SU-DHL-6 (cell line): ENCODE measurements at regions not wholly inside any gene's neighbourhood (a gene's known extent, or its start where the extent isn't known, plus 50 kb on each side); places are given as distances from the start of the nearest gene placed in this dataset.

ENCODE experiments used
- H2AFZ ChIP-seq: fragments of 200-600 bp; sonication (generic); 2 replicates; pipeline ENCODE4 v1.6.1; 2014; ENCODE audit warnings: low read depth, mild to moderate bottlenecking, moderate library complexity, mixed read lengths, antibody characterized with exemption, low read length; ENCODE audit not compliant: severe bottlenecking
- H3F3A ChIP-seq: fragments of 200-600 bp; shearing (Covaris generic); 2 replicates; pipeline ENCODE4 v1.6.0; 2016; ENCODE audit warnings: antibody characterized with exemption, mild to moderate bottlenecking; ENCODE audit not compliant: insufficient read depth
- H3K27ac ChIP-seq: fragments of 200-600 bp; sonication (generic); 2 replicates; pipeline ENCODE4 v1.5.1; 2016; ENCODE audit warnings: low read depth, mild to moderate bottlenecking, low read length, moderate library complexity, mixed read lengths
- H3K27me3 ChIP-seq: fragments of 200-600 bp; sonication (generic), shearing (Covaris generic); 2 replicates; pipeline ENCODE4 v1.6.0; 2014; ENCODE audit warnings: mild to moderate bottlenecking, low read length
- H3K36me3 ChIP-seq: fragments of 200-600 bp; sonication (generic); 2 replicates; pipeline ENCODE4 v1.6.1; 2014; ENCODE audit warnings: mild to moderate bottlenecking, low read length, mixed read lengths
- H3K4me2 ChIP-seq: fragments of 300-600, 200-600 bp; shearing (Covaris generic), sonication (generic); 2 replicates; pipeline ENCODE4 v1.6.0; 2014; ENCODE audit warnings: low read length, low read depth, mild to moderate bottlenecking; ENCODE audit not compliant: poor library complexity, severe bottlenecking
- H3K4me3 ChIP-seq: fragments of 200-600 bp; sonication (generic); 2 replicates; pipeline ENCODE4 v1.5.1; 2014; ENCODE audit warnings: antibody characterized with exemption, low read length, mild to moderate bottlenecking, mixed read lengths; ENCODE audit not compliant: insufficient read depth, poor library complexity, severe bottlenecking
- H3K79me2 ChIP-seq: fragments of 200-600 bp; sonication (generic); 2 replicates; pipeline ENCODE4 v1.6.1; 2014; ENCODE audit warnings: mild to moderate bottlenecking, low read length, moderate library complexity; ENCODE audit not compliant: insufficient read depth
- H3K9ac ChIP-seq: fragments of 200-600 bp; sonication (generic); 2 replicates; pipeline ENCODE4 v1.7.0; 2014; ENCODE audit warnings: mild to moderate bottlenecking, low read length
- H3K9me2 ChIP-seq: fragments of 200-600 bp; sonication (generic); replicated peaks from 2 replicates; pipeline ENCODE4 v1.6.1; 2014; ENCODE audit warnings: low read length; ENCODE audit not compliant: insufficient read depth
- H3K9me3 ChIP-seq: fragments of 200-600 bp; sonication (generic); 2 replicates; pipeline ENCODE4 v1.6.1; 2014; ENCODE audit warnings: low read length, mixed read lengths; ENCODE audit not compliant: insufficient read depth
- H4K20me1 ChIP-seq: fragments of 200-600 bp; sonication (generic); 2 replicates; pipeline ENCODE4 v1.6.1; 2014; ENCODE audit warnings: low read depth, mild to moderate bottlenecking, antibody characterized with exemption, low read length, moderate library complexity, mixed read lengths
- CTCF ChIP-seq: fragments of 200-600 bp; sonication (generic); IDR thresholded peaks from one replicate; pipeline ENCODE4 v1.5.1; 2017; ENCODE audit warnings: antibody characterized with exemption, mild to moderate bottlenecking, low read length, moderate library complexity; ENCODE audit not compliant: insufficient read depth, poor library complexity, severe bottlenecking
- EZH2phosphoT487 ChIP-seq: fragments of 200-600 bp; sonication (generic), shearing (Covaris generic); conservative IDR thresholded peaks from 2 replicates; pipeline ENCODE4 v1.6.1; 2018; ENCODE audit warnings: mild to moderate bottlenecking, antibody characterized with exemption, low read length, moderate library complexity, mixed read lengths

- no peaks in the 10 kb centered on the region for H3K9me3 ChIP-seq
- no peaks in the 10 kb centered on the region for H3K27me3 ChIP-seq
- H3K27ac ChIP-seq: no peak overlapping the region
- no peaks in the 10 kb centered on the region for H3K79me2 ChIP-seq
- H3K4me3 ChIP-seq: no peak overlapping the region
- no peaks in the 10 kb centered on the region for H4K20me1 ChIP-seq
- no peak overlapping the region for H3K9ac ChIP-seq
- no peak overlapping the region for H3K4me2 ChIP-seq
- H3F3A ChIP-seq: no peaks in the 10 kb centered on the region
- H3K9me2 ChIP-seq: no peaks in the 10 kb centered on the region
- TF ChIP-seq CTCF: no peak
- TF ChIP-seq EZH2phosphoT487: no peak
- no peak overlapping the region for H2AFZ ChIP-seq
- no peaks in the 10 kb centered on the region for H3K36me3 ChIP-seq
Observed at GRCh38 chr9:24011881-24012280, 185.8 kb upstream of the ELAVL2 start.

DNA sequence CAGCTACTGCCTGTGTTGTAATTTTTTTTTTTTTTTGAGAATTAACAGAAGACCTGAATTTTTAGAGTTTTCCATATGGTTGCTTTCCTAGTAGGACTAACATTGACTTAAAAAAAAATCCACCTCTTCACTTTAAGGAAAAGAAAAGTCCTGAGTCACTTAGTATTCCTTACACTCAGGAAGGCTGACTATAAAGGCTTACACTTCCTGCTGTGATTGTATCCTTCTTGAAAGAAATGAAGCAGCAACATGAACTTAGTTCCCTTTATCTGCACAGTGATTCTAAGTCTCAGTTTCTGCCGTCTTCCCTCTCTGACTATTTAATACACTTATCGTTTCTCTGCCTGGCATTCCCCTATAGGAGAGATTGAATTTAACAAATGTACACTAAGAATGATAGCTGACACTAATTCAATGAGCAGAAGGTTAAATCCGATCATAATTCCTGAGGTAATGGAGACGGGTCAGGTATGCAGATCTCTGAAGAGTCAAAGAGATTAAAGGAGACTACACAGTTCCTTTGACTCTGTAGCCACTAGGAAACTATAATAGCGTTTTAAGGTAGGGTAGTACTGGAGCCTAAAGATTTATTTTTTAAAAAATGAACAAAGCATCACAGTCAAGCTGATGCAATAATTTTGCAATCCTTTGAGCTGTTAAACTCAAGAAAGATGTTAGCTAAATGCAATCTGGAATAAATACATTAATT, 185.1 kb upstream of the ELAVL2 start:
- Histone ChIP-seq H4K20me1 (no peaks in the 10 kb centered on the region), H3K27me3 (no peaks in the 10 kb centered on the region), H3K4me3 (no peak overlapping the region), H2AFZ (no peak overlapping the region), H3F3A (no peaks in the 10 kb centered on the region), H3K36me3 (no peaks in the 10 kb centered on the region), H3K9me3 (no peaks in the 10 kb centered on the region), H3K27ac (no peak overlapping the region), H3K9ac (no peak overlapping the region), H3K4me2 (no peak overlapping the region), H3K79me2 (no peaks in the 10 kb centered on the region), H3K9me2 (0 out of 2 replicates have a peak, but pooled peaks cover 1% of the 10 kb centered on the region)
- TF ChIP-seq CTCF (no peak), EZH2phosphoT487 (no peak)

- Histone ChIP-seq H3K27me3 (no peaks in the 10 kb centered on the region), H3K36me3 (no peaks in the 10 kb centered on the region), H4K20me1 (no peaks in the 10 kb centered on the region), H3K27ac (no peak overlapping the region), H3K4me3 (no peak overlapping the region), H3K4me2 (no peak overlapping the region), H2AFZ (no peak overlapping the region), H3K9me3 (no peaks in the 10 kb centered on the region), H3F3A (no peaks in the 10 kb centered on the region), H3K79me2 (no peaks in the 10 kb centered on the region), H3K9ac (no peak overlapping the region), H3K9me2 (0 out of 2 replicates have a peak, but pooled peaks cover 6% of the 10 kb centered on the region)
- TF ChIP-seq CTCF: no peak
- no peak for TF ChIP-seq EZH2phosphoT487
Observed at GRCh38 chr9:24009322-24009721, 183.3 kb upstream of the ELAVL2 start.
